ENCODE measurements at regions not wholly inside any gene's neighbourhood (a gene's known extent, or its start where the extent isn't known, plus 50 kb on each side); places are given as distances from the start of the nearest gene placed in this dataset.

GRCh38 chr11:37109286-37109585, 511.2 kb upstream of the RAG2 start:
- Histone ChIP-seq H3K4me3 (replicated peaks in 1 of 3) (no peak overlapping the region), H3K27ac (no peak overlapping the region), H3K36me3 (no peaks in the 10 kb centered on the region), H3K27me3 (no peaks in the 10 kb centered on the region), H3K9me3 (no peaks in the 10 kb centered on the region), H3K4me1 (no peaks in the 10 kb centered on the region)
- intact Hi-C loops (cut with DNase I) = no loop called here
- no peak for DNase-seq
- no peak for TF ChIP-seq POLR2A (IDR thresholded peaks at IDR 0.05)
- TF ChIP-seq CTCF (IDR thresholded peaks at IDR 0.05) = no peak

GRCh38 chr11:37108436-37109285, 510.6 kb upstream of the RAG2 start:
- WGBS, 2 donors = 70 to 72% methylated on average over 6 of the region's 6 CpGs
- Histone ChIP-seq H3K27me3 (no peaks in the 10 kb centered on the region), H3K4me3 (replicated peaks in 1 of 3) (no peak overlapping the region), H3K9me3 (no peaks in the 10 kb centered on the region), H3K4me1 (no peaks in the 10 kb centered on the region), H3K36me3 (no peaks in the 10 kb centered on the region), H3K27ac (no peak overlapping the region)
- no peak for TF ChIP-seq CTCF (IDR thresholded peaks at IDR 0.05)
- no peak for TF ChIP-seq POLR2A (IDR thresholded peaks at IDR 0.05)
- no peak for DNase-seq
- intact Hi-C loops (cut with DNase I) = no loop called here

GRCh38 chr11:37107831-37108230, 509.8 kb upstream of the RAG2 start:
- DNase-seq = no peak
- H3K9me3 ChIP-seq = no peaks in the 10 kb centered on the region
- H3K36me3 ChIP-seq = no peaks in the 10 kb centered on the region
- no peaks in the 10 kb centered on the region for H3K4me1 ChIP-seq
- H3K27me3 ChIP-seq = no peaks in the 10 kb centered on the region
- H3K27ac ChIP-seq = no peak overlapping the region
- intact Hi-C loops (cut with DNase I) = no loop called here
- no peak overlapping the region for H3K4me3 ChIP-seq (replicated peaks in 1 of 3)
- TF ChIP-seq POLR2A (IDR thresholded peaks at IDR 0.05) = no peak
- no peak for TF ChIP-seq CTCF (IDR thresholded peaks at IDR 0.05)
- WGBS, 2 donors = 60 to 74% methylated on average over 4 of the region's 4 CpGs

- H3K4me1 ChIP-seq = no peaks in the 10 kb centered on the region
- DNase-seq = no peak
- no peaks in the 10 kb centered on the region for H3K36me3 ChIP-seq
- no peaks in the 10 kb centered on the region for H3K27me3 ChIP-seq
- H3K27ac ChIP-seq = no peak overlapping the region
- H3K4me3 ChIP-seq (replicated peaks in 1 of 3) = no peak overlapping the region
- no peaks in the 10 kb centered on the region for H3K9me3 ChIP-seq
- intact Hi-C loops (cut with DNase I) = no loop called here
- TF ChIP-seq POLR2A (IDR thresholded peaks at IDR 0.05) (no peak), CTCF (IDR thresholded peaks at IDR 0.05) (no peak)
Observed at GRCh38 chr11:37107415-37107814, 509.4 kb upstream of the RAG2 start.

GRCh38 chr11:37105427-37105826, 507.4 kb upstream of the RAG2 start:
- intact Hi-C loops (cut with DNase I) = no loop called here
- no peak for DNase-seq
- no peaks in the 10 kb centered on the region for H3K4me1 ChIP-seq

More at GRCh38 chr11:37105427-37105826, 507.4 kb upstream of the RAG2 start:
- Histone ChIP-seq H3K27ac (no peak overlapping the region), H3K4me3 (replicated peaks in 1 of 3) (no peak overlapping the region), H3K36me3 (no peaks in the 10 kb centered on the region), H3K9me3 (no peaks in the 10 kb centered on the region), H3K27me3 (no peaks in the 10 kb centered on the region)
- WGBS, 2 donors = 84 to 86% methylated on average over 2 of the region's 2 CpGs
- no peak for TF ChIP-seq POLR2A (IDR thresholded peaks at IDR 0.05)
